OCI-LY7 (cell line): ENCODE measurements at regions not wholly inside any gene's neighbourhood (a gene's known extent, or its start where the extent isn't known, plus 50 kb on each side); places are given as distances from the start of the nearest gene placed in this dataset.

Source experiments
- BruUV-seq: library from RNA; stranded (reverse); fragments of 400-500 nt; replicated peaks from 2 replicates; lab custom pipeline; 2021; lab: Mats Ljungman, UMichigan
- CTCF ChIA-PET: fragments of 300-600 bp; sonication (Branson Sonifier 250); formaldehyde crosslinking; loops from one replicate; lab custom pipeline; 2022; ENCODE audit warnings: antibody characterized with exemption; ENCODE audit not compliant: unreplicated experiment; lab: Charles Lee
- POLR2A ChIA-PET: fragments of 300-600 bp; sonication (Branson Sonifier 250); formaldehyde crosslinking; loops from one replicate; lab custom pipeline; 2022; ENCODE audit warnings: antibody characterized with exemption; lab: Charles Lee
- DNase-seq: peaks from one replicate; pipeline ENCODE4 v3.0.0-alpha.2; 2015; ENCODE audit warnings: low spot score
- H2AFZ ChIP-seq: fragments of 200-600 bp; sonication (generic), shearing (Covaris generic); 2 replicates; pipeline ENCODE4 v1.6.1; 2014; ENCODE audit warnings: mild to moderate bottlenecking, antibody characterized with exemption, low read length, moderate library complexity
- H3K27ac ChIP-seq: fragments of 200-600 bp; sonication (generic); 2 replicates; pipeline ENCODE4 v1.5.1; 2014; ENCODE audit warnings: mixed run types, low read depth, mild to moderate bottlenecking, moderate library complexity, low read length, inconsistent platforms; ENCODE audit not compliant: poor library complexity, severe bottlenecking
- H3K36me3 ChIP-seq: fragments of 200-600 bp; sonication (generic); 2 replicates; pipeline ENCODE4 v1.6.1; 2014; ENCODE audit warnings: mild to moderate bottlenecking, antibody characterized with exemption, low read length, moderate library complexity, mixed read lengths; ENCODE audit not compliant: insufficient read depth
- H3K4me1 ChIP-seq: fragments of 200-600 bp; sonication (generic); 2 replicates; pipeline ENCODE4 v1.5.1; 2014; ENCODE audit warnings: mild to moderate bottlenecking, low read length; ENCODE audit not compliant: insufficient read depth, poor library complexity, severe bottlenecking
- H3K4me2 ChIP-seq: fragments of 200-600 bp; sonication (generic); 2 replicates; pipeline ENCODE4 v1.6.1; 2014; ENCODE audit warnings: mild to moderate bottlenecking, low read length
- H3K4me3 ChIP-seq: fragments of 200-600 bp; sonication (generic); 2 replicates; pipeline ENCODE4 v1.5.1; 2014; ENCODE audit warnings: mild to moderate bottlenecking, low read depth, low read length; ENCODE audit not compliant: poor library complexity, severe bottlenecking
- H3K79me2 ChIP-seq: fragments of 200-600 bp; sonication (generic); 2 replicates; pipeline ENCODE4 v1.6.1; 2016; ENCODE audit warnings: low read depth, mild to moderate bottlenecking, low read length, moderate library complexity, mixed read lengths; ENCODE audit not compliant: insufficient read depth
- H3K9me2 ChIP-seq: fragments of 200-600 bp; sonication (generic); 2 replicates; pipeline ENCODE4 v1.6.1; 2016; ENCODE audit warnings: mild to moderate bottlenecking, low read length, mixed read lengths; ENCODE audit not compliant: insufficient read depth
- H3K9me3 ChIP-seq: fragments of 200-600 bp; sonication (generic); 2 replicates; pipeline ENCODE4 v1.6.1; 2014; ENCODE audit warnings: mild to moderate bottlenecking, mixed run types, low read length, mixed read lengths
- H4K20me1 ChIP-seq: fragments of 200-600 bp; sonication (generic); 2 replicates; pipeline ENCODE4 v1.6.1; 2014; ENCODE audit warnings: mild to moderate bottlenecking, antibody characterized with exemption, low read length, moderate library complexity, mixed read lengths; ENCODE audit not compliant: insufficient read depth
- EZH2phosphoT487 ChIP-seq: fragments of 200-600 bp; sonication (generic); IDR thresholded peaks from 2 replicates; pipeline ENCODE4 v1.6.1; 2018; ENCODE audit warnings: low read depth, borderline replicate concordance, mild to moderate bottlenecking, mixed run types, antibody characterized with exemption, low read length, moderate library complexity, mixed read lengths
- intact Hi-C: fragments of 100-400 bp; cut with micrococcal nuclease; formaldehyde crosslinking; loops from one replicate; pipeline ENCODE4 v1.10.0; 2022; ENCODE audit not compliant: unreplicated experiment
- TF ChIP-seq, protein P1 (sequence below): fragments of 200-600 bp; sonication (generic); conservative IDR thresholded peaks from 2 replicates; pipeline ENCODE4 v1.5.1; 2014; ENCODE audit warnings: mild to moderate bottlenecking, antibody characterized with exemption, low read length, moderate library complexity, mixed read lengths

DNA sequence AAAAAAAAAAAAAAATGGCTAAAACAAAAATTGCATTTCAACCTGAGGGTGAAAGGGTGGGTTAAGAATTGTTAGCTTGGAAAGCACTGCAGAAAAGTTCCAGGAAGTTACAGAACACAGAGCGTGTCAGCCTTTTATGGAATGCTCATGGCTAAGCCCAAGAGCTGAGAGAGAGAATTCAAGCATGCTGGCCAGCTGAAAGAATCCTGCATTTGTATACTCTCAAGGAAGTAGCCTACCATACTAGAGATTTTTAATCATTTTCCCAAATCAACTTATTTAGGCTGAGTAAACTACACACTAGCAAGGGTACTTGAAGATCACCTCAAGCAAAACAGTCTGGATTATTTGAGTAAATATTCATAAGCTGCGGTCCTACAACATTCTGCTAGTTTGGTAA is 153.9 kb downstream of the KCNJ2 start:
- H2AFZ ChIP-seq: no peak overlapping the region
- intact Hi-C loops: no loop called here
- H3K4me3 ChIP-seq: no peak overlapping the region
- H3K9me2 ChIP-seq: no peaks in the 10 kb centered on the region
- DNase-seq: no peak
- H3K36me3 ChIP-seq: no peaks in the 10 kb centered on the region
- H3K4me1 ChIP-seq: no peaks in the 10 kb centered on the region
- H3K27ac ChIP-seq: no peak overlapping the region
- no peak for TF ChIP-seq EZH2phosphoT487
- TF ChIP-seq, protein P1, sequence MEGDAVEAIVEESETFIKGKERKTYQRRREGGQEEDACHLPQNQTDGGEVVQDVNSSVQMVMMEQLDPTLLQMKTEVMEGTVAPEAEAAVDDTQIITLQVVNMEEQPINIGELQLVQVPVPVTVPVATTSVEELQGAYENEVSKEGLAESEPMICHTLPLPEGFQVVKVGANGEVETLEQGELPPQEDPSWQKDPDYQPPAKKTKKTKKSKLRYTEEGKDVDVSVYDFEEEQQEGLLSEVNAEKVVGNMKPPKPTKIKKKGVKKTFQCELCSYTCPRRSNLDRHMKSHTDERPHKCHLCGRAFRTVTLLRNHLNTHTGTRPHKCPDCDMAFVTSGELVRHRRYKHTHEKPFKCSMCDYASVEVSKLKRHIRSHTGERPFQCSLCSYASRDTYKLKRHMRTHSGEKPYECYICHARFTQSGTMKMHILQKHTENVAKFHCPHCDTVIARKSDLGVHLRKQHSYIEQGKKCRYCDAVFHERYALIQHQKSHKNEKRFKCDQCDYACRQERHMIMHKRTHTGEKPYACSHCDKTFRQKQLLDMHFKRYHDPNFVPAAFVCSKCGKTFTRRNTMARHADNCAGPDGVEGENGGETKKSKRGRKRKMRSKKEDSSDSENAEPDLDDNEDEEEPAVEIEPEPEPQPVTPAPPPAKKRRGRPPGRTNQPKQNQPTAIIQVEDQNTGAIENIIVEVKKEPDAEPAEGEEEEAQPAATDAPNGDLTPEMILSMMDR: no peak
- BruUV-seq: no TSS peak
- H3K9me3 ChIP-seq: no peaks in the 10 kb centered on the region
- ChIA-PET CTCF (no interaction called here), POLR2A (interaction anchor here (0.9 kb wide), 1 partner anchor 56 kb away, joined by 3 read pairs; no protein-coding TSS in a partner anchor)
- no peaks in the 10 kb centered on the region for H4K20me1 ChIP-seq
- H3K79me2 ChIP-seq: no peaks in the 10 kb centered on the region
- no peak overlapping the region for H3K4me2 ChIP-seq

DNA sequence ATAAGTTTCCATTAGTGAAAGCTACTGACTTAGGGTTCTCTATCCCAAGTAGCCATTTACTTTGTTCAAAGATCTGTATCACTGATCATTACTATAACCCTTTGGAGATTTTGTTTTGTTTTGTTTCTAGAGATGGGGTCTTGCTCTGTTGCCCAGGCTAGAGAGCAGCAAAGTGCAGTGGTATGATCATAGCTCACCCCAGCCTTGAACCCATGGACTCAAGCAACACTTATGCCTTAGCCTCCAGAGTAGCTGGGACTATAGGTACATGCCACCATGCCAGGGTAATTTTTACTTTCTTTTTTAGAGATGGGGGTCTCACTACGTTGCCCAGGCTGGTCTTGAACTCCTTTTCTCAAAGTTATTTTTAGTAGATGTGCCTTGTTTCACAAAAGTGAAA is 154.7 kb downstream of the KCNJ2 start:
- BruUV-seq: no TSS peak
- Histone ChIP-seq H3K36me3 (no peaks in the 10 kb centered on the region), H3K79me2 (no peaks in the 10 kb centered on the region), H3K27ac (no peak overlapping the region), H4K20me1 (no peaks in the 10 kb centered on the region), H3K4me1 (no peaks in the 10 kb centered on the region), H3K9me2 (no peaks in the 10 kb centered on the region), H3K4me3 (no peak overlapping the region), H3K4me2 (no peak overlapping the region), H2AFZ (no peak overlapping the region), H3K9me3 (no peaks in the 10 kb centered on the region)
- CTCF ChIA-PET: no interaction called here
- DNase-seq: no peak
- no peak for TF ChIP-seq EZH2phosphoT487
- TF ChIP-seq, protein P1: no peak
- intact Hi-C loops: no loop called here
- POLR2A ChIA-PET: interaction anchor here (0.5 to 0.9 kb wide), 3 partner anchors 57 to 101 kb away, joined by 3 read pairs; no protein-coding TSS in a partner anchor

DNA sequence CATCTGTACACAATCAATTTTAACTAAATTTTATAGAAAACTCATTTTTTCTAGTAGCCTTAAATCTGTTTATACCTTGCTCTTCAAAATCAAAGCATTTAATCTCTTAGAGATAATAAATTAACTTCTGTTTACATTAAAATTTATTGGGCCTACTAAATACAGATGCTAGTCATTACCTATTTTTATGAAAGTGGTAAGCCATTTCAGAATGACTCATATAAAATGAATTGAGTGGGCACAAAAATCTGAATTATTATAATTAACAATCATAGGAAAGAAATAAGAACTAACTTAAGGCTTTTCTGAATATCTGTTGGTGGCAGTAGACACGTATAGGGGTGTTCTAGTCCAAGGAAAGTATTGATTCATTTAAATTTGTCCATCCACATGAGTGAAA is 157.9 kb downstream of the KCNJ2 start:
- Histone ChIP-seq H3K9me2 (no peaks in the 10 kb centered on the region), H3K9me3 (no peaks in the 10 kb centered on the region), H3K4me3 (no peak overlapping the region), H2AFZ (no peak overlapping the region), H3K4me2 (no peak overlapping the region), H3K36me3 (no peaks in the 10 kb centered on the region), H3K27ac (no peak overlapping the region), H4K20me1 (no peaks in the 10 kb centered on the region), H3K79me2 (no peaks in the 10 kb centered on the region), H3K4me1 (no peaks in the 10 kb centered on the region)
- CTCF ChIA-PET: no interaction called here
- no TSS peak for BruUV-seq
- intact Hi-C loops: no loop called here
- TF ChIP-seq, protein P1: no peak
- no peak for TF ChIP-seq EZH2phosphoT487
- DNase-seq: no peak
- POLR2A ChIA-PET: no interaction called here
